K562 (cell line): ENCODE measurements at regions not wholly inside any gene's neighbourhood (a gene's known extent, or its start where the extent isn't known, plus 50 kb on each side); places are given as distances from the start of the nearest gene placed in this dataset.
A peak's percentile ranks its signal among the peaks of the same experiment; 100 is the strongest.

Source experiments
- ATAC-seq: fragments of 200-7000 bp; cut with Tn5 transposase; 3 replicates; pipeline ENCODE4 v1.9.1; 2020; ENCODE audit warnings: moderate library complexity
- BruUV-seq: library from RNA; stranded (reverse); fragments of 400-500 nt; replicated peaks from 2 replicates; lab custom pipeline; 2021; lab: Mats Ljungman, UMichigan
- CTCF ChIA-PET: fragments of 300-600 bp; formaldehyde crosslinking; extraction: SDS; loops from one replicate; lab custom pipeline; 2021; ENCODE audit warnings: low intra/inter-chr PET ratio; lab: Yijun Ruan, JAX
- POLR2A ChIA-PET: fragments of 300-600, 350-650 bp; sonication (Branson Sonifier 250); formaldehyde crosslinking; extraction: SDS; loops from one replicate; lab custom pipeline; 2021; ENCODE audit warnings: antibody characterized with exemption, inconsistent platforms; lab: Yijun Ruan, JAX
- DNase-seq, 4 experiments: peaks; one replicate each; pipeline versions ENCODE4 v3.0.0 to v3.0.0-alpha.2; 2011 to 2018; ENCODE audit warnings: low spot score in 3 of 4, mixed read lengths in 3 of 4; ENCODE audit errors: extremely low read depth in 1 of 4
- FAIRE-seq: peaks from 2 replicates; lab custom pipeline; 2011; peaks lifted over from hg19 to GRCh38; lab: Jason Lieb, UNC
- H2AFZ ChIP-seq: 2 replicates; pipeline ENCODE4 v1.6.0; 2011; ENCODE audit warnings: low read depth, low read length, control low read depth, inconsistent platforms
- H3K27ac ChIP-seq: fragments of 200-600 bp; 3 replicates; pipeline ENCODE4 v1.8.0; 2011; ENCODE audit warnings: low read depth, mild to moderate bottlenecking, control low read depth, inconsistent platforms, low read length, moderate library complexity, mixed read lengths; ENCODE audit errors: extremely low read depth
- H3K27me3 ChIP-seq, 2 experiments: fragments of 300-600 bp in 1 of 2; 2 replicates in 1 of 2; 3 replicates in 1 of 2; pipeline versions ENCODE4 v1.6.0 to v1.8.0; 2011; ENCODE audit warnings: inconsistent platforms in 2 of 2, low read length in 2 of 2, mild to moderate bottlenecking in 1 of 2, mixed read lengths in 1 of 2, moderate library complexity in 1 of 2; ENCODE audit not compliant: control insufficient read depth in 2 of 2, insufficient read depth in 2 of 2
- H3K36me3 ChIP-seq: fragments of 300-600 bp; 3 replicates; pipeline ENCODE4 v1.8.0; 2011; ENCODE audit warnings: mild to moderate bottlenecking, low read length, inconsistent platforms; ENCODE audit not compliant: control insufficient read depth, insufficient read depth
- H3K4me1 ChIP-seq, 2 experiments: fragments of 200-600 bp in 1 of 2; replicated peaks in 1 of 2; 2 replicates in 1 of 2; 3 replicates in 1 of 2; pipeline versions ENCODE4 v1.5.1 to v1.8.0; 2011; ENCODE audit warnings: inconsistent platforms in 2 of 2, low read length in 2 of 2, mild to moderate bottlenecking in 1 of 2, mixed read lengths in 1 of 2, moderate library complexity in 1 of 2; ENCODE audit not compliant: control insufficient read depth in 2 of 2, insufficient read depth in 2 of 2
- H3K4me2 ChIP-seq: 2 replicates; pipeline ENCODE4 v1.6.1; 2011; ENCODE audit warnings: low read length, control low read depth, inconsistent platforms, mixed read lengths; ENCODE audit not compliant: insufficient read depth
- H3K4me3 ChIP-seq: fragments of 200-600 bp; sonication (generic), shearing (Covaris generic); 2 replicates; pipeline ENCODE4 v1.5.1; 2016; ENCODE audit warnings: control low read depth, inconsistent platforms
- H3K79me2 ChIP-seq: fragments of 200-600 bp; 3 replicates; pipeline ENCODE4 v1.8.0; 2011; ENCODE audit warnings: low read length, inconsistent platforms; ENCODE audit not compliant: control insufficient read depth, insufficient read depth
- H3K9ac ChIP-seq, 2 experiments: 2 replicates each; pipeline versions ENCODE4 v1.6.0 to v1.6.1; 2011; ENCODE audit warnings: low read depth in 2 of 2, low read length in 2 of 2, control low read depth in 1 of 2, inconsistent platforms in 1 of 2, mild to moderate bottlenecking in 1 of 2, mixed read lengths in 1 of 2; ENCODE audit not compliant: insufficient read depth in 1 of 2
- H3K9me1 ChIP-seq: one replicate; pipeline ENCODE4 v1.6.0; 2011; ENCODE audit warnings: inconsistent platforms, mild to moderate bottlenecking, low read length, moderate library complexity; ENCODE audit not compliant: control insufficient read depth, insufficient read depth
- H3K9me3 ChIP-seq: replicated peaks from 2 replicates; pipeline ENCODE4 v1.5.1; 2011; ENCODE audit warnings: low read depth, low read length, inconsistent platforms; ENCODE audit not compliant: control insufficient read depth, insufficient read depth
- H4K20me1 ChIP-seq: replicated peaks from 2 replicates; pipeline ENCODE4 v1.6.1; 2011; ENCODE audit warnings: low read length, inconsistent platforms, mixed read lengths; ENCODE audit not compliant: control insufficient read depth, insufficient read depth
- AFF4 ChIP-seq: sonication (generic); formaldehyde crosslinking; IDR thresholded peaks from 2 replicates; pipeline ENCODE4 v1.8.0; 2023; ENCODE audit warnings: mild to moderate bottlenecking, missing genetic modification reagents
- ASH1L ChIP-seq: fragments of 450-650 bp; IDR thresholded peaks from 2 replicates; pipeline ENCODE4 v1.6.1; 2018; ENCODE audit warnings: borderline replicate concordance, mild to moderate bottlenecking, low read depth; ENCODE audit not compliant: partially characterized antibody
- BACH1 ChIP-seq: fragments of 200-800 bp; sonication (Bioruptor generic); IDR thresholded peaks from 2 replicates; pipeline ENCODE4 v1.6.1; 2016; ENCODE audit warnings: missing genetic modification characterization, missing compliant biosample characterization
- BMI1 ChIP-seq: fragments of 150-350 bp; IDR thresholded peaks from 2 replicates; pipeline ENCODE4 v1.6.1; 2014; ENCODE audit warnings: low read length
- CBFA2T2 ChIP-seq: fragments of 450-650 bp; conservative IDR thresholded peaks from 2 replicates; pipeline ENCODE4 v1.6.1; 2017; ENCODE audit warnings: mild to moderate bottlenecking
- HCFC1 ChIP-seq: IDR thresholded peaks from 2 replicates; pipeline ENCODE4 v1.6.1; 2012; ENCODE audit warnings: low read depth, low read length, improper control_type of control experiment
- MTA1 ChIP-seq: fragments of 450-650 bp; IDR thresholded peaks from 2 replicates; pipeline ENCODE4 v1.6.1; 2017; ENCODE audit warnings: borderline replicate concordance
- RAD51 ChIP-seq: fragments of 450-650 bp; IDR thresholded peaks from 2 replicates; pipeline ENCODE4 v1.7.1; 2016; ENCODE audit warnings: low read depth, mild to moderate bottlenecking, borderline replicate concordance
- SIX5 ChIP-seq, 2 experiments: IDR thresholded peaks; 2 replicates each; pipeline ENCODE4 v1.6.1; 2011; ENCODE audit warnings: low read length in 2 of 2, borderline replicate concordance in 1 of 2, low read depth in 1 of 2, mild to moderate bottlenecking in 1 of 2, moderate library complexity in 1 of 2; ENCODE audit not compliant: insufficient read depth in 1 of 2
- TOE1 ChIP-seq, 2 experiments: fragments of 450-650 bp in 1 of 2; sonication (generic) in 1 of 2; formaldehyde crosslinking in 1 of 2; IDR thresholded peaks; 2 replicates each; pipeline versions ENCODE4 v1.7.1 to v1.8.0; 2016 to 2022; ENCODE audit warnings: borderline replicate concordance in 2 of 2, mild to moderate bottlenecking in 2 of 2, antibody characterized with exemption in 1 of 2, inconsistent platforms in 1 of 2, low read depth in 1 of 2, missing genetic modification reagents in 1 of 2, moderate library complexity in 1 of 2
- USF1 ChIP-seq: sonication (generic); formaldehyde crosslinking; IDR thresholded peaks from 2 replicates; pipeline ENCODE4 v1.9.0; 2022; ENCODE audit warnings: mild to moderate bottlenecking, missing genetic modification reagents
- USF2 ChIP-seq: sonication (generic); formaldehyde crosslinking; IDR thresholded peaks from 2 replicates; pipeline ENCODE4 v1.5.0; 2020; ENCODE audit warnings: missing genetic modification reagents
- XRCC3 ChIP-seq: fragments of 450-650 bp; IDR thresholded peaks from 2 replicates; pipeline ENCODE4 v1.6.1; 2017; ENCODE audit warnings: mild to moderate bottlenecking, moderate library complexity
- ZBED1 ChIP-seq: IDR thresholded peaks from 2 replicates; pipeline ENCODE4 v1.6.1; 2014
- ZC3H4 ChIP-seq: sonication (generic); formaldehyde crosslinking; IDR thresholded peaks from 2 replicates; pipeline ENCODE4 v1.9.0; 2021; ENCODE audit warnings: missing genetic modification reagents, borderline replicate concordance
- ZNF143 ChIP-seq: sonication (generic); formaldehyde crosslinking; IDR thresholded peaks from 2 replicates; pipeline ENCODE4 v1.9.0; 2022; ENCODE audit warnings: mild to moderate bottlenecking, missing genetic modification reagents
- ZNF24 ChIP-seq: fragments of 450-650 bp; IDR thresholded peaks from 2 replicates; pipeline ENCODE4 v1.6.1; 2016
- ZNF584 ChIP-seq: fragments of 200-800 bp; sonication (Bioruptor generic); IDR thresholded peaks from 2 replicates; pipeline ENCODE4 v1.6.1; 2016; ENCODE audit warnings: low read depth, mild to moderate bottlenecking, missing genetic modification characterization, missing compliant biosample characterization
- ZNF785 ChIP-seq: fragments of 250-450 bp; sonication (Bioruptor Pico); IDR thresholded peaks from 2 replicates; pipeline ENCODE4 v1.4.0; 2020; ENCODE audit warnings: mild to moderate bottlenecking
- WGBS: fragments of 100-300 bp; shearing (Covaris generic); methylation state at CpG from one replicate; pipeline ENCODE4 v1.1.6; 2016; ENCODE audit warnings: low coverage, mixed read lengths; ENCODE audit not compliant: insufficient coverage; ENCODE audit errors: missing lambda C conversion rate; 5-methylcytosine and 5-hydroxymethylcytosine counted together
- in situ Hi-C: fragments of 300-500 bp; cut with MboI; formaldehyde crosslinking; loops from 4 replicates; pipeline ENCODE4 v1.15.0; 2018; ENCODE audit warnings: inconsistent platforms, mixed read lengths
- intact Hi-C: fragments of 100-400 bp; cut with micrococcal nuclease; formaldehyde crosslinking; loops from 2 replicates; pipeline ENCODE4 v1.14.2; 2022

GRCh38 chr22:27687984-27688545 is 113.5 kb downstream of the MN1 start:
- intact Hi-C loops = no loop called here
- DNase-seq (no peak), ATAC-seq (peak; percentile 53; the same call in 2 of the 3 replicates), FAIRE-seq (peak; percentile 42)
- H4K20me1 ChIP-seq = no peaks in the 10 kb centered on the region
- no peaks in the 10 kb centered on the region for H3K36me3 ChIP-seq
- H3K27me3 ChIP-seq = peaks cover 0 to 2% of the 10 kb centered on the region in 2 experiments; a peak in 2 of 5 replicates
- no peak overlapping the region for H3K4me2 ChIP-seq
- no peaks in the 10 kb centered on the region for H3K9me3 ChIP-seq
- no peaks in the 10 kb centered on the region for H3K79me2 ChIP-seq
- BruUV-seq = no TSS peak
- in situ Hi-C loops = no loop called here
- H2AFZ ChIP-seq = no peak overlapping the region
- no peaks in the 10 kb centered on the region for H3K9me1 ChIP-seq
- no peak overlapping the region for H3K9ac ChIP-seq
- ChIA-PET CTCF (no interaction called here), POLR2A (no interaction called here)
- H3K27ac ChIP-seq = no peak overlapping the region
- H3K4me1 ChIP-seq = peaks cover 9 to 10% of the 10 kb centered on the region in 2 experiments; a peak in 3 of 5 replicates
- WGBS = 33% methylated on average over 3 of the region's 3 CpGs
- no peak overlapping the region for H3K4me3 ChIP-seq
- TF ChIP-seq ZNF143 (CRISPR knock-in tag) (peak; percentile 63), TOE1 (IDR thresholded peaks at IDR 0.05; ENCODE audit: borderline replicate concordance) (no peak), TOE1 (CRISPR knock-in tag; IDR thresholded peaks at IDR 0.05; ENCODE audit: borderline replicate concordance, low read depth) (no peak), ASH1L (no peak), AFF4 (CRISPR knock-in tag) (no peak), RAD51 (peak; percentile 71; the same call in 1 of the 2 replicates), BACH1 (no peak), MTA1 (no peak), USF1 (CRISPR knock-in tag) (peak; percentile 76), HCFC1 (peak; percentile 77), ZBED1 (no peak), ZNF24 (no peak), USF2 (peak; percentile 78), ZNF785 (no peak), XRCC3 (no peak), CBFA2T2 (peak; percentile 23; the same call in 1 of the 2 replicates), SIX5 (IDR thresholded peaks at IDR 0.05; ENCODE audit: borderline replicate concordance in 1 of 2, insufficient read depth in 1 of 2, low read depth in 1 of 2, low read length in 2 of 2) (0 out of 4 replicates have a peak, but pooled peaks have one; percentile 27), ZC3H4 (CRISPR knock-in tag) (no peak), BMI1 (no peak), ZNF584 (no peak)
